ENCODE measurements at regions not wholly inside any gene's neighbourhood (a gene's known extent, or its start where the extent isn't known, plus 50 kb on each side); places are given as distances from the start of the nearest gene placed in this dataset.

GRCh38 chr7:153393666-153394065 is 634.1 kb downstream of the ACTR3B start:
- H3K4me3 ChIP-seq (ENCODE audit: low read depth in 1 of 3, low read length in 3 of 3), result no peak overlapping the region
- no peak for TF ChIP-seq ZBTB33 (IDR thresholded peaks at IDR 0.05)
- 85% methylated on average over 3 of the region's 3 CpGs for WGBS
- no peaks in the 10 kb centered on the region for H3K27me3 ChIP-seq (ENCODE audit: control insufficient read depth in 4 of 4, insufficient read depth in 4 of 4, low read length in 3 of 4)
- DNase-seq (ENCODE audit: low spot score), result no peak
- no peaks in the 10 kb centered on the region for H3K9me3 ChIP-seq (ENCODE audit: control insufficient read depth in 4 of 4, low read length in 3 of 4)
- H3K27ac ChIP-seq (ENCODE audit: low read depth in 1 of 2, low read length in 2 of 2), result no peak overlapping the region
- no peaks in the 10 kb centered on the region for H3K36me3 ChIP-seq (ENCODE audit: control insufficient read depth in 4 of 4, insufficient read depth in 3 of 4, low read depth in 1 of 4, low read length in 3 of 4)
- no peak overlapping the region for H3K9ac ChIP-seq (ENCODE audit: low read depth in 1 of 2, low read length in 2 of 2)
- no peaks in the 10 kb centered on the region for H3K4me1 ChIP-seq (ENCODE audit: control insufficient read depth in 4 of 4, insufficient read depth in 4 of 4, low read length in 3 of 4)

GRCh38 chr7:153396475-153396874 is 636.9 kb downstream of the ACTR3B start:
- TF ChIP-seq NR2F2 (IDR thresholded peaks at IDR 0.05), result no peak
- no peak for TF ChIP-seq YY1 (IDR thresholded peaks at IDR 0.05)
- no peak for TF ChIP-seq SP1 (IDR thresholded peaks at IDR 0.05)
- no peak for TF ChIP-seq FOXA1 (IDR thresholded peaks at IDR 0.05)
- TF ChIP-seq RXRA (IDR thresholded peaks at IDR 0.05), result no peak
- TF ChIP-seq MAX (IDR thresholded peaks at IDR 0.05), result no peak
- TF ChIP-seq EGR1 (IDR thresholded peaks at IDR 0.05; ENCODE audit: low read depth in 2 of 2), result no peak
- TF ChIP-seq REST (IDR thresholded peaks at IDR 0.05), result no peak
- no peak for TF ChIP-seq HNF4A (conservative IDR thresholded peaks at IDR 0.05)
- no peak for TF ChIP-seq GABPA (IDR thresholded peaks at IDR 0.05 in 1 of 2, conservative IDR thresholded peaks at IDR 0.05 in 1 of 2)
- Histone ChIP-seq H3K9me3 (ENCODE audit: control insufficient read depth in 4 of 4, low read length in 3 of 4) (peaks cover 0 to 3% (median 0%) of the 10 kb centered on the region in 4 donors), H3K27ac (ENCODE audit: low read depth in 1 of 2, low read length in 2 of 2) (no peak overlapping the region), H3K4me3 (ENCODE audit: low read depth in 1 of 3, low read length in 3 of 3) (no peak overlapping the region), H3K36me3 (ENCODE audit: control insufficient read depth in 4 of 4, insufficient read depth in 3 of 4, low read depth in 1 of 4, low read length in 3 of 4) (no peaks in the 10 kb centered on the region), H3K27me3 (ENCODE audit: control insufficient read depth in 4 of 4, insufficient read depth in 4 of 4, low read length in 3 of 4) (no peaks in the 10 kb centered on the region), H3K4me1 (ENCODE audit: control insufficient read depth in 4 of 4, insufficient read depth in 4 of 4, low read length in 3 of 4) (no peaks in the 10 kb centered on the region), H3K9ac (ENCODE audit: low read depth in 1 of 2, low read length in 2 of 2) (no peak overlapping the region)
- 77% methylated on average over 2 of the region's 2 CpGs for WGBS
- no peak for DNase-seq (ENCODE audit: low spot score)

GRCh38 chr7:153397459-153397858 is 637.9 kb downstream of the ACTR3B start:
- H3K27ac ChIP-seq (ENCODE audit: low read depth in 1 of 2, low read length in 2 of 2), result no peak overlapping the region
- H3K9ac ChIP-seq (ENCODE audit: low read depth in 1 of 2, low read length in 2 of 2), result no peak overlapping the region
- TF ChIP-seq CTCF (IDR thresholded peaks at IDR 0.05; ENCODE audit: low read depth, low read length, missing input control) (no peak), TAF1 (conservative IDR thresholded peaks at IDR 0.05) (no peak), EGR1 (IDR thresholded peaks at IDR 0.05; ENCODE audit: low read depth in 2 of 2) (no peak), SP1 (IDR thresholded peaks at IDR 0.05) (no peak), HNF4G (IDR thresholded peaks at IDR 0.05) (no peak)
- peaks cover 0 to 3% (median 0%) of the 10 kb centered on the region in 4 donors for H3K9me3 ChIP-seq (ENCODE audit: control insufficient read depth in 4 of 4, low read length in 3 of 4)
- H3K27me3 ChIP-seq (ENCODE audit: control insufficient read depth in 4 of 4, insufficient read depth in 4 of 4, low read length in 3 of 4), result no peaks in the 10 kb centered on the region
- H3K4me3 ChIP-seq (ENCODE audit: low read depth in 1 of 3, low read length in 3 of 3), result no peak overlapping the region
- H3K36me3 ChIP-seq (ENCODE audit: control insufficient read depth in 4 of 4, insufficient read depth in 3 of 4, low read depth in 1 of 4, low read length in 3 of 4), result no peaks in the 10 kb centered on the region
- H3K4me1 ChIP-seq (ENCODE audit: control insufficient read depth in 4 of 4, insufficient read depth in 4 of 4, low read length in 3 of 4), result no peaks in the 10 kb centered on the region
- WGBS, result 58% methylated on average over 4 of the region's 4 CpGs
- no peak for DNase-seq (ENCODE audit: low spot score)

Measured in liver (tissue), 8 donors.